Fibroblast of mammary gland (primary cell): ENCODE measurements at regions not wholly inside any gene's neighbourhood (a gene's known extent, or its start where the extent isn't known, plus 50 kb on each side); places are given as distances from the start of the nearest gene placed in this dataset.

ENCODE experiments used
- DNase-seq: peaks from one replicate; pipeline ENCODE4 v3.0.0-alpha.2; 2010; ENCODE audit warnings: low read depth
- H3K4me3 ChIP-seq: 2 replicates; pipeline ENCODE4 v1.5.1; 2011; ENCODE audit warnings: low read depth, mild to moderate bottlenecking, low read length, moderate library complexity; ENCODE audit not compliant: control insufficient read depth
- CTCF ChIP-seq: conservative IDR thresholded peaks from 2 replicates; pipeline ENCODE4 v1.5.1; 2011; ENCODE audit warnings: low read depth, low read length, inconsistent platforms; ENCODE audit not compliant: control insufficient read depth, insufficient read depth

- peak; percentile 23 for DNase-seq
- no peak overlapping the region for H3K4me3 ChIP-seq
- TF ChIP-seq CTCF, result no peak
Observed at GRCh38 chr15:96237002-96237401, 93.5 kb upstream of the NR2F2 start.

- DNase-seq, result no peak
- H3K4me3 ChIP-seq, result no peak overlapping the region
- TF ChIP-seq CTCF, result no peak
Observed at GRCh38 chr15:96242761-96243160, 87.7 kb upstream of the NR2F2 start.

- peak; percentile 42 for DNase-seq
- H3K4me3 ChIP-seq, result no peak overlapping the region
- no peak for TF ChIP-seq CTCF
Observed at GRCh38 chr15:96243701-96244100, 86.8 kb upstream of the NR2F2 start.

- TF ChIP-seq CTCF, result no peak
- no peak overlapping the region for H3K4me3 ChIP-seq
- no peak for DNase-seq
Observed at GRCh38 chr15:96245252-96245651, 85.2 kb upstream of the NR2F2 start.

GRCh38 chr15:96246057-96246456 is 84.4 kb upstream of the NR2F2 start:
- DNase-seq, result no peak
- H3K4me3 ChIP-seq, result no peak overlapping the region
- TF ChIP-seq CTCF, result no peak

GRCh38 chr15:96247621-96248305 is 82.7 kb upstream of the NR2F2 start:
- TF ChIP-seq CTCF, result no peak

GRCh38 chr15:96252148-96252547 is 78.4 kb upstream of the NR2F2 start:
- no peak for DNase-seq
- H3K4me3 ChIP-seq, result no peak overlapping the region
- no peak for TF ChIP-seq CTCF

More at GRCh38 chr15:96247621-96248305, 82.7 kb upstream of the NR2F2 start:
- H3K4me3 ChIP-seq, result no peak overlapping the region
- DNase-seq, result no peak
